Medulla oblongata (tissue), 1 donor: ENCODE measurements at regions not wholly inside any gene's neighbourhood (a gene's known extent, or its start where the extent isn't known, plus 50 kb on each side); places are given as distances from the start of the nearest gene placed in this dataset.

ENCODE experiments used
- DNase-seq: peaks from one replicate; pipeline ENCODE4 v3.0.0-alpha.2; 2015; ENCODE audit errors: extremely low spot score

DNA sequence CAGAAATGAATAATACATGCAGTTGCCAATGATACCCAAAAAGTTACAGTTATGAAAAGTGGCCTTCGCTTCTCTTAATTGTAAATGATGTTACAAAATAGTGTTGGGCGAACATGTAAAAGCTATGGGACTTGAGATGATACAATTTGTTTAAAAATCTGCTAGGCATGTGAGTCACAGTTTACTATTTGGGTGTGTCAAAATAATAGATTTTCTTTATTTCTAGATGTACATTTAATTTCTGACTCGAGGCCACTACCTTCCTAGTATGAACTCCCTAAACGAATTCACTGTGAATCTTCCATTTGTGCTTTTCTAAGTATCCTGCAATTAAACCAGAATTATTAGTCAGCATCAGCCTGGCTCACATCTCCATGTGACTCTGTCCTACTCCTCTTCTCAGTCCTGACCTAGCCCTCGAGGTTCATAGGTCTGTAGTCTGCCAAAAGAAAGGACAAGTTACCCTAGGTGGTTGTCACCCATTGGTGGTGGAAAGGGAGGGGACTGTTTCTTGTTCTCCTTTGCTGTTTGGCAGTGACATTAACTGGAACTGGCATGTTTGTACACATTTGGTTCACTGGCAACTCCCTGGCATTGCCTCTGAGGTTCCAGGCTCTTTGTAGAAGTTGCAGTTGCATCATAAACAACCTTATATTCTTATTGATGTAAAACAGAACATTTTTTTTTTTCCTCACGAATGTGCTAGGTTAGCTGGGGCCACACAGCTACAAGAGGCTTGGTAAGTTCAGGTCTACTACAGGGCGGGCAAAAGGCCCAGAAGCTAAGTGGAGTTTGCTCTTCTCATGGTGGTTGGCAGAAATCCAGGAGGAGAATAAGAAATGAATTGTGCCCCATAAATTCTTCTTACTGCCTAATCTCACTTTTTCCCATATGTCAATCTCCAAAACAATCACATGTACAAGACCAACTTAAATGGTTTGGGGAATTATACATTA is 746.5 kb upstream of the ADAMTS5 start:
- no peak for DNase-seq

DNA sequence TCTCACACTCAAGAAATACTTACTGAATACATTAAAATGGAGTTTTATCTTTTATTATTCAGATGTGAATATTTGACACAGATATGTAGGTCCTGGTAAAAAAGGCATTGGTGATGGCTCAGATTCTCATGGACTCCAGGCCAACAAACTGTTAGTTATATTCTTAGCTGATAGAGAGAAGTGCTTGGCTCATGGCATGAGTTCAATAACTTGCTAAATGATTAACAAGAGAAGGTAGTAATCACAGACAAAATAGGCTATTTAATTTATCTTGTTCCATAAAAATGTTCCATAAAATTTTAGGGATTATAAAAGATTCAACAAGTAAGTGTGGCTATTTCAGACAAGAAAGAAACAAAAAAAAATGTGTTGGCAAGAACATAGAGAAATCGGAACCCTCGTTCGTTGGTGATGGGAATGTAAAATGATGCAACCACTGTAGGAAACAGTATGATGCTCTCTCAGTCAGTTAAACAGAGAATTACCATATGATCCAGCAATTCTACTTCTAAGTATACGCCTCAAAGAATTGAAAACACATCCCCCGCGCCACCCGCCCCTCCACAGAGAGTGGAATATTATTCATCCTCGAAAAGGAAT is 737.8 kb upstream of the ADAMTS5 start:
- DNase-seq = no peak

DNA sequence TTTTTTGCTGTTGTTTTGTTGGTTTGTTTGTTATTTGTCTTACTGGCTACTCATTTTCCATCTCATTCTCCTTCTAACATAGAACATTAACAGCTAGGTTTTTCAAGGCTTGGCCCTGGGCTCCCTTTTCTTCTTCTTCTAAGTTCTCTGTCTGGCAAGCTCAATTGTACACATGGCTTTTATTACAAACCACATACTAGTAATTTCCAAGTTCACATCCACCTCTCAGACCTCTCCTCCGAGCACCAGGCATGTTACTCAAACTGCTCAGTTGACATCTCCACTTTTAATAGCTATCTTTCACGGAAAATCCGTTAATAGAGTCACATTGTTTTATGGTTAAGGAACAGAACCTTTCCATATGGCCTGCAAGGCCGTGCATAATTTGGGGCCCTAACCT is 736.9 kb upstream of the ADAMTS5 start:
- DNase-seq = no peak

DNA sequence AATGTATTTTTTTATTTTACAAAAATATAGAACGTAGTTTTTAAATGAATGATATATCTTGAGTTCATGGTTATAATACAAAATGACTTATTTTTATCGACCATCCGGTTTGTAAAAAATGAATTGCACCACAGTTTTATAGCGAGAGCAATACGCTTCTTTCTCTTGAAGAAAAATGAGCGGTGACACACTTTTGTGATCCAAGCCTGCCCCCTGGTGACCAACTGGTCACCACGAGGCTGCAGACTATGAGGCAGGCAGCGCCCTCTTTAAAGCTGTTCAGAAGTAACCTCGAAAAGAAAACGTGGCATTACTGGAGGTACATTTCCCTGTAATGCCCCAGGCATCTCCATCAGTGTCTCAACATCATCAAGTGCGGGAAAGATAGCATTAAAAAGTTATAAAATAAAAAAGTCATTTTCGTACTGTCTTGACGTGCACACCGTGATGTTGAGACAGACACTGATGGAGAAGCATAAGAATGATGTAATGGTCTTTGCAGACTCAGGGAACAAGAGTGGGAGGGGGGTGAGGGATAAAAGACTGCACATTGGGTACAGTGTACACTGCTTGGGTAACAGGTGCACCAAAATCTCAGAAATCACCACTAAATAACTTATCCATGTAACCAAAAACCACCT is 734.2 kb upstream of the ADAMTS5 start:
- peak; percentile 96 for DNase-seq

DNA sequence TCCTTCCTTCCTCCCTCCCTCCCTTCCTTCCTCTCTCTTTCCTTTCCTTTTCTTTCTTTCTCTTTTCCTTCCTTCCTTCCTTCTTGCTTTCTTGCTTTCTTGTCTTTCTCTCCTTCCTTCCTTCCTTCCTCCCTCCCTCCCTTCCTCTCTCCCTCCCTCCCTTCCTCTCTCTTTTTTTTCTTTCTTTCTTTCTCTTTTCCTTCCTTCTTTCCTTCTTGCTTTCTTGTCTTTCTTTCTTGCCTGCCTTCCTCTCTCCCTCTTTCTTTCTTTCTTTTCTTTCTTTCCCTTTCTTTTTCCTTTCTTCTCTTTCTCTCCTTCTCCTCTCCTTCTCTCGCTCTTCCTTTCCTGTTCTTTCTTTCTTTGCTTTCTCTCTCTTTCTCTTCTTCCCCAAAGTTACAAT is 728.4 kb upstream of the ADAMTS5 start:
- DNase-seq = no peak

DNA sequence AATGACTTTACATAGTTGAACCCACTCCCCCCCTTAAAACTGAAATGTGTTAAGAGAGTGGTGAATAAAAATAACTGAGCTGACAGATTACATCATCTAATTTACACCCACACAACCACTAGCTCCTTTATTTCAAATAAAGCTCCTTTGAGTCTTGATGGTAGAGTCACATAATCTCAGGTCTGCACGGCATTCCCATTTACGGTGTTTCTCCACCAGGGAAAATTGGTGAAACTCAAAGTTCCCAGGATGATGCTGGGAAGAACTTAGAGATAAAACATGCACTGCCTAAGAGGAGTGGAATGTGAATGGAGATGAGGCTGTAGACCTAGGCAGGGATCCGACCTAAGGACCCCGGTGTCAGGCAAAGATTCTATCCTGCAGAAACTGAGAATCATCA is 727.8 kb upstream of the ADAMTS5 start:
- no peak for DNase-seq

DNA sequence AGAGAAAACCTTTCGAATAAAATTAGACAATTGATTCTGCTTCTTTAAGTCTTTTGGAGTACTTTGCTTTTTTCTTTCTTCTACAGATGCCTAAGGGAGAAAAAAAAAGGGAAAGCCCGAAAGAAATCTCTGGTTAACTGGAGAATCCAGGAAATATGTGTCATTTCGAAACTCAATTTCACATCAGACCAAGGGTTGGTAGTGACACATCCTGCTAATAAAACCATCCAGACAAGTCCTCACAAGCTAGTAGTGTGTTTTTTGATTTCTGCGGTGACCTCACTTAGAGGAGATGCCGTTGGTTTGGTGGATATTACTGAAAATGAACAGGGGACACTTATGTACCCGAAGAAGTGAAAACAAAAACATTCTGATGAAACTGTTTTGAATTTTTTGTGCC is 726.5 kb upstream of the ADAMTS5 start:
- no peak for DNase-seq

DNA sequence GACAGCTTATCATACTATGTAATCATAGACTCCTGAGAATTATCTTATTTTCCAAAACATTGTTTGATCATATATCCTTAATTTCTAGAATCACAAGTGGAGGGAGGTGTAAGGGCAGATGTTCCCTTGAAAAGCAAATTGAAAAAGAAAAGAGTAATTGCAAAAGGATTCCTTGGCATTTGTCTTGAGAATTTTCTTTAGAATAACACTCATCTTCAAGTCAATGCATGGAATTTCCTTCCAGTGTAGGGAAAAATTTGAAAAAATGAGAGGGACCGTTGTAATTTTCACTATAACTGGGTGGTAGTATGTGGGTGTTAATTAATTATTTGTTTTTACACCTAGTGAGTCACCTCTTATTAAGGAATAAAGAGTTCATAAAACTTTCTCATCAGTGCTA is 724.6 kb upstream of the ADAMTS5 start:
- DNase-seq = no peak

DNA sequence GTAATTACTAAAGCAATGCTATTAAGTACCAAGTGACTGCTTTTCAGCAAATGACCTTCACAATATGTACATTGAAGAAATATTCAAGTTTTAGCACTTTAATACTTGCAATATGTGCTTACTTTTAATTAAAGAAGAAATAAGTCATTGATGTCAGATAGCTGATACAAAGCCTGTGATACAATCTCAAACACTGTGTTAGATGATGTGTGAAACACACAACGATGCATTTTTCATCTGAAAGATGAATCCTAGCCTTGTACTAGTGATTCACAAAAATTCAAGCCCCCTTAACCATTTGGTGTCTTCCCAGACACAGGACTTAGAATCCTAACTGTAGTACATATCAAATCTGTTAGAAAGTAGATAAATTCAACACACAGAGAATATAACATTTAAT is 724.1 kb upstream of the ADAMTS5 start:
- DNase-seq = no peak

DNA sequence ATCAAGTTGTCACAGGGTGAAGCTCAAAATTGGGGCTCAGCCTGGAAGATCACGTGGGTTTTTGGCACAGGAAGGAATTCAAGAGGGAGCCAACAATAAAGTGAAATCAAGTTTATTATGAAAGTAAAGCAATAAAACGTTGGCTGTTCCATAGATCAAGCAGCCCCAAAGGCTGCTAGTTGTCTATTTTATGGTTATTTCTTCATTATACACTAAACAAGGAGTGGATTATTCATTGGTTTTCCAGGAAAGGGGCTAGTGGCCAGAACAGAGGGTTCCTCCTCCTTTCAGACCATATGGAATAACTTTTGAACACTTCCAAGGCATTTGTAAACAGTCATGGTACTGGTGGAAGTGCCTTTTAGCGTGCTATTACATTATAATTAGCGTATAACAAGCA is 723.5 kb upstream of the ADAMTS5 start:
- DNase-seq = no peak

DNA sequence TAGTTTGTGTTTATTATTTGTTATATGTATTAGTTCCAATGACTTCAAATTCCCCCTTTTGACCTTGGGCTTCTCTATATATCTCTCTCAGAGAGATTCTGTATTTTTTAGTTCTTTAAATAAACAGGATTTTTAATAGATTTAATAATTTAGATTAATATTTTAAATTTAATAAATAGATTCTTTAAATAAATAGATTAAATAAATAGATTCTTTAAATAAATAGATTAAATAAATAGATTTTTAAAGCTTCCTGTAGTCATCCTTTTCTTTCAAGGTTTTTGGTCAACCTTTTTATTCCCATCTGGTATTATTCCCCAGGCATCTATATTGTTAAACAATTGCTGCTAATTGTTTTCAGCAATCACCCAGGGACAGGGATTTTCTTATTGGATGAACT is 721.9 kb upstream of the ADAMTS5 start:
- no peak for DNase-seq

DNA sequence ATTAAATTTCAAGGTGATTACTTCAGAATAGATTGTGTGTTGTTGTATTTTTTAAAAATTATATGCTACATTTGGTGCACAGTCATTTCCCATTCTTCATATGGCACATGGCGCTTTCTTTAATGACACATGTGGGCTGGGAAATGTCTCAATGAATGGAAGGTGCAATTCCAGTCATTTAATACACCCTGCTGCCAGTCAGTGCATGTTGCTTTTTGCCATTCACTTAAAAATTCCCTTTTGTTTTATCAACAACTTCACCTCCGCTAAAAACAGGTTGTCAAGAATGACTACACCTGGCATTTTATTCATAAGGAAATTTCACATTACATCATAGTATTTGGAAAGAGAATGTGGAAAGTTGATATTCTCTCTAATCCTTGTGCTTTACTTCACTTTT is 716.4 kb upstream of the ADAMTS5 start:
- DNase-seq = no peak

DNA sequence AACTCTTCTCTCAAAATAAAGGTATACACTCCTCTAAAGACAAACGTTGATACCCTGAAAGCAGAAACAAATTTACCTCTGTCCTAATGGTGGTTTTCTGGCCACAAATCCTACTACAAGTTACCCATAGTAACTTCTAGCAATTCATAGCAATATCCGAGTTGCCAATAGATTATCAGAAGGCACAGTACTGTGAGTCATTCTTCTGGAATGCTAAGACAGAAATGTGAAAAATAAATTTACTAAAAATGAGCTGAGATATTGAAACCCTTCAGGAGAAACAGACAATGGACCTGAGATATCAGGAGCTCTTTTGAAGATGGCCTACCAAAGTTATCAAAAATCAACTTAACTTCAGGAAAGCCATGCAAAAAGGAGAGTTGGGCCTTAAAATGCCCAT is 715.0 kb upstream of the ADAMTS5 start:
- DNase-seq = no peak

DNA sequence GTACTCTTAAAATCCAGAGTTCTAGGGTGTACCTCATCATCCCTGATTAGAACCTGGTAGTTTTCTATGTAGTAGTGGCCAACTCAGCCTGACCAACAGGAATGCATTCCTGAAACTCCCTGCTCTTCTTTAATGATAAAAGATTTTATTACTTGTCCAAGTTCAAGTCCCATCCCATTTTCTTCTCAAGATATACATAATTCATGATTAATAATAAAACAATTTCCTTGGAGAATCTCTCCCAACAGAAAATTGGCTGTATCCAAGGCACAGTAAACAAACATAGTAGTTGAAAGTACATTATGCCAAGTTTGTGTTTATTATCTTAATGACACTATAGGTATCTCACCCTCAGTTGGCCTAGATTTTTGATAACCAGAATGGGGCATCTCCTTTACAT is 714.1 kb upstream of the ADAMTS5 start:
- DNase-seq = no peak

DNA sequence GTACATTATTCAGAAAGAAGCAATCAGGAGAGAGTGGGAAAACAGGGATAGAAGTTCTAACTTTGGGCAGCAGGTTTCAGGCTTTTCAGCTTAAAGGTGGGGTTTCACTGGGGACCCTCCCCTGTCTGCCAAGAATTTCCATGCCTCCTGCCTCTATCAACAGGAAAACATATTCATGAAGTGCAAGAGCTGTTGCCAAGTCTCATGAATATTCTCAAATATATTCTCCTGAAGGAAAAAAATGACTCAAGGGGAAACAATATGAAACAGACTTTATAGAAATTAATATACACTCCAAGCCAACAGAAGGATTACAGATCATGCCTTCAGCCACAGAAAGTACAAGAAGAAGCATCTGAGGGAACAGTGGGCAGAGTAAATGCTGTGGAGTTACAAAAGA is 713.3 kb upstream of the ADAMTS5 start:
- DNase-seq = no peak

DNA sequence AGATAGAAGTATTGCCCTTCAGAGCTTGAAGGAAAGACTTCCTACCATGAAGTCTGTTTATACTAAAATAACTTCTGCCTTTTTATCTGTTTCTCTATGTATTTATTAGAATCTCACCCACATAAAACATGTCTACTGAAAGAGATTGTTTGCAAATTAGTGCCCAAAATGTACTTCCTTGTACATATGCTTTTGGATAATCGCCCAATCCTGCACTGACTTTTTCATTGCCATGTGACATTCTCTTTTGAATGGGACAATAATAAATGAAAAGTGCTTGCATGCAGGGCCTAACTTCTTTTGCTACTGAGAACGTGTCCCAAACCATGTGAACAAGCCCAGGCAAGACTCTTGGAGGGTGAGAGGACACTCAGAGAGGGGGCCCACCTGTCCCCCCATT is 711.6 kb upstream of the ADAMTS5 start:
- no peak for DNase-seq

DNA sequence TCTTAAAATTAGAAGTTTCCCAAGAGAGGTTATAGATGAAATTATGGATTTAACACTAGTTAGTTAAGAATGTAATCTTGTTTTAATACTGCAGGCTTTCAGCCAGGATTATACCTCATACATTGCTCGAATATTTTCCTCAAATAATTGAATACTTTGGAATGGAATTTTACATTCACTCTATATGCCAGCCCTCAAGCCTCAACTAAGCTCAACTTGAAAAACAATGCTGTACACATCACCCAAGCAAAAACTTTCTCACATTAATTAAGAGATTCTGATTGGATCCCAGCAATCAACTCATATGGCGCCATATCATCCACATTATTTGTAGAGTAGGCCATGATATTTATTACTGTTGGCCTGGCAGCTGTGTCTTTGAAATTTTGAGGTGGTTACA is 710.7 kb upstream of the ADAMTS5 start:
- no peak for DNase-seq

DNA sequence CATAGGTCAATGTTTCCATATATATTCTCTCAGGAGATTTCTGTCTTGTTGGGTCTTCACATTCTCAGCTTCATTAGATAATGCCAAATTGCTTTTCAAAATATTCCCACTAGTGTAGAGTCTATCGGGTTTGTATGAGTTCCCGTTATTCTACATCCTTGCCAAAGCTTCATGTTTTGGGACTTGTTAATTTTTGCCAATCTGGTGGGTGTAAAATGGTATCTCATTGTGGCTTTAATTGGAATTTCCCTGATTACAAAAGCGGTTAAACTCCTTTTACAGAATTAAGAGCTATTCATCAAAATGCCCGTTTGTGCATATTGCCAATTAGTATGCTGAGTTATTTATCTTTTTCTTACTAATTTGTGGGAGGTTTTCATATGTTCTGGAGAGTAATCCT is 708.4 kb upstream of the ADAMTS5 start:
- DNase-seq = no peak

DNA sequence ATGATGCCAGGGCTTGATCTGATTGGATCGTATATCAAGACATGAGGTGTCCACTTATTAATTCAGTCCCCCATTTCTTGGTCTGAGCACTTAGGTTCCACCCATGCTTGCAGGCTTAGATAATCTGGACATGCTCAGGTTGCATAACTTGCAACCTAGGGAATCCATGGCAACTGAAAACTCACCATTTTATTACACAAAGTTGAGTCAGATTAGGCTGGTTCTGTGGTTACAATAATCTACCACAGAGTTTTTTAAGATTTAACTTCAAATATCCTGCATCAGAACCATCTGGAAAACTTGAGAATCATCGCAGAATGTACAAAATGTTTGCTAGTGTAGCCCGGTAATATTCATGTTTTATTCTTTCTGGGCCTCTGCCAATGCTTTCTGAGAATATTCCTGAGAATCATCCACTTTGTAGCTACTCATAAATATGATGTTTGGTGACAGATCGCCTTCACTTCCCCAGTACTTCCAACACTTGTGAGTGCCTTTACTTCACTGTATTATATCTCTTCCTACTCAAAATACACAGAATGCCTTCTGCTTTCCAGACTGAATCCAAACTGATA is 707.2 kb upstream of the ADAMTS5 start:
- no peak for DNase-seq

DNA sequence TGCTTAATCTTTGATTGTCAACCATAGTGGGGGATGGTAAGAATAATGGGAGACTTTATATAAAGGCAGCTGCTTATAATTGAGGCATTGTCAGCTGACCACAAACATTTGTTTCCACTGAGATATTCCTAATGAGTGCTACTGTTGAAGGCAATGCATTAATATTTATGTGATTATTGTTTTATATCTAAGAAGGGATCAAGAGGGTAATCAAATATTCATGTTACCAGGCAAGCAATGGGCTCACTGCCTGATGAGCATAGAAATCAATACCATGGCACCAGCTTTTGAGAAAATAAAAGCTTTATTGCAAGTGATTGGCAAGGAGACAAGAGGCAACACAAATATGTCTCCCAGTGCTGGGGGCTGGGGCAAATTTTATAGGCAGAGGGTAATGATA is 706.7 kb upstream of the ADAMTS5 start:
- DNase-seq = no peak

DNA sequence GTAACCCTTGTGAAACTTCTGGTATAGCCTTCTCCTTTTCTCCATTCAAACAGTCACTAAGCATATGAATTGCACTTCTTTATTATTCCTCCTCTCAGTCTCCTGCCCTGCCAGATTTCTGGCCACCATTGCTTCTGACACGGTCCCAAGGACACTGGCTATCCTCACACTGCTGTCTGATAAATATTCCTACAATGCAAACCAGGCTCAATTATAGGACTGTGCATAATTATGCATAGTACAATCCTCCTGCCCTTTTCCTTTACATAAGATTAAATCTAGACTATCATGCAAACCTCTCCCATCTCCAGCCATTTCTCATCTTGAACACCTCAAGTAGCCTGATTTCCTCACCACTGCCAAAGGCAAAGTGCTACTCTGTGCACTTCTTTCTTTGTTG is 704.3 kb upstream of the ADAMTS5 start:
- no peak for DNase-seq

DNA sequence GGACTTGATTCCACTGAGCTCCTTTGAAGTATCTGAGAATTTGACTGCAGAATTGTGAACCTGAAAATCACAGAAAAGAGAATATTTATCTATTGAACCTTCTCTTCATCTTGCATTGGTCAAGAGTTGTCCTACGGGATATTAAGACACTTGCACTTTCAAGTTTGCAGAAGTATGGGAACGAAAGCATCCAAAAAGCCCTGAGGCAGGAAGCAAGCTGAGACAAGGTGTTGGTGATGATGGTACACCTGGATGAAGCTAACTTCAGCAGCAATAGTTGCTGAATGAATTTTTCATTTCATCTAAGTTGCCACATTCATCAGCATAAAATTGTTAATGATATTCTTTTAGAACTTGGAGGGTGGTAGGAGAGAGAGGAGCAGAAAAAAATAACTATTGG is 686.6 kb upstream of the ADAMTS5 start:
- no peak for DNase-seq

DNA sequence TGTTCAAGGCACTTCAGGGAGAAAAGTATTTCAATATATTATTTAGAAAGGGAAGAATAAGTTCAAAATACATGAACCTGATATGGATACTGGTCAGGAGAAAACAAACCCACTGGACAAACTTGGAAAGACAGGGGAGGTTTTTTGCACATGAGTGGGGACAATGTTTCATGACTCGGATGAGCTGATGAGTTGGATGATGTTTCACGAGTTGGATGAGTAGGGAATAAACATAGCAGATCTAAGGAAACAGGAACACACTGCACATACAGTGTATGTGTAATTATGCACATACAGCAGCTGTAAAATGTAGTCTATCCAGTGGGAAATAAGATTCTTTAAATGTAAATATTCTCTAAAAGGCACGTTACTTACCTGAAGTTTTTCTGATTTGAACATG is 682.9 kb upstream of the ADAMTS5 start:
- DNase-seq = no peak
